Central memory CD8-positive, alpha-beta T cell (primary cell): ENCODE measurements at regions not wholly inside any gene's neighbourhood (a gene's known extent, or its start where the extent isn't known, plus 50 kb on each side); places are given as distances from the start of the nearest gene placed in this dataset.

Experiments used
- ATAC-seq: fragments of 150-1000 bp; cut with Tn5 transposase; replicated peaks from 2 replicates; pipeline ENCODE4 v1.10.0; 2022; ENCODE audit warnings: mild to moderate bottlenecking, moderate FRiP score, moderate number of reproducible peaks; ENCODE audit not compliant: poor library complexity, severe bottlenecking; ENCODE audit errors: extremely low read depth
- DNase-seq, 2 donors: peaks; one replicate each; pipeline ENCODE4 v3.0.0; 2021; ENCODE audit warnings: low spot score in 2 of 2
- H3K27ac Mint-ChIP-seq: one replicate; pipeline ENCODE4 v1.8.0; 2022; ENCODE audit warnings: low read depth, mild to moderate bottlenecking, moderate library complexity, mixed read lengths
- H3K27me3 Mint-ChIP-seq: one replicate; pipeline ENCODE4 v1.8.0; 2022; ENCODE audit warnings: mixed read lengths
- H3K36me3 Mint-ChIP-seq: one replicate; pipeline ENCODE4 v1.8.0; 2022; ENCODE audit warnings: mild to moderate bottlenecking, moderate library complexity, mixed read lengths; ENCODE audit not compliant: insufficient read depth
- H3K4me1 Mint-ChIP-seq: one replicate; pipeline ENCODE4 v1.8.0; 2022; ENCODE audit warnings: mixed read lengths
- H3K4me3 Mint-ChIP-seq: one replicate; pipeline ENCODE4 v1.8.0; 2022; ENCODE audit warnings: mild to moderate bottlenecking, moderate library complexity, mixed read lengths
- H3K9me3 Mint-ChIP-seq: one replicate; pipeline ENCODE4 v1.8.0; 2022; ENCODE audit warnings: mixed read lengths

GRCh38 chr14:83441801-83442200 lies 1908.1 kb upstream of the SEL1L start:
- Mint-ChIP-seq H3K4me1 (no peaks in the 10 kb centered on the region), H3K36me3 (no peaks in the 10 kb centered on the region), H3K27me3 (no peaks in the 10 kb centered on the region), H3K9me3 (peaks cover 23% of the 10 kb centered on the region), H3K27ac (no peak overlapping the region), H3K4me3 (no peak overlapping the region)
- ATAC-seq (no peak), DNase-seq (no peak)

GRCh38 chr14:83455561-83455960 lies 1921.9 kb upstream of the SEL1L start:
- no peaks in the 10 kb centered on the region for H3K27me3 Mint-ChIP-seq
- no peak for DNase-seq
- no peak for ATAC-seq
- peaks cover 16% of the 10 kb centered on the region for H3K9me3 Mint-ChIP-seq
- H3K27ac Mint-ChIP-seq, result no peak overlapping the region
- no peaks in the 10 kb centered on the region for H3K36me3 Mint-ChIP-seq
- H3K4me1 Mint-ChIP-seq, result no peaks in the 10 kb centered on the region
- no peak overlapping the region for H3K4me3 Mint-ChIP-seq

DNA sequence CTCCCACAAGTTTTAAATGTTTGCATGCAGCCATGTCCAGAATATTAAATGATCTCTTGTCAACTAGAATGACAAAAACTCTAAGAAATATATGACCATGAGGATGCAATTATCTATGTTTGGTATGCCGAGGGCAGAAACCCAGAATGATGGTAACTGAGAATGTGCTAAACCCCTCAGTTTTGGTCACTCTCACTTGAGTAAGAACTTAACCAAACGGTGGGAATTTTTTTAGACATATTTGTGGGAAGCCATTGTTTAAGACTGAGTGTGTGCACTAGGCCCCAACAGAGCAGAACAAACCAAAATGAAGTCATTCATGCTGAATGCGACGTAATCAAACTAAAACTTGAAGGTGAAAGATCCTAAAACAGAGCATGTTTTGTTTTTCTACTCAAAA lies 1927.9 kb upstream of the SEL1L start:
- Mint-ChIP-seq H3K27ac (no peak overlapping the region), H3K4me1 (no peaks in the 10 kb centered on the region), H3K4me3 (no peak overlapping the region), H3K27me3 (no peaks in the 10 kb centered on the region), H3K36me3 (no peaks in the 10 kb centered on the region), H3K9me3 (peaks cover 34% of the 10 kb centered on the region)
- no peak for DNase-seq
- no peak for ATAC-seq

- no peaks in the 10 kb centered on the region for H3K4me1 Mint-ChIP-seq
- peaks cover 34% of the 10 kb centered on the region for H3K9me3 Mint-ChIP-seq
- H3K27ac Mint-ChIP-seq, result no peak overlapping the region
- no peaks in the 10 kb centered on the region for H3K27me3 Mint-ChIP-seq
- ATAC-seq (no peak), DNase-seq (no peak)
- H3K4me3 Mint-ChIP-seq, result no peak overlapping the region
- no peaks in the 10 kb centered on the region for H3K36me3 Mint-ChIP-seq
Observed at GRCh38 chr14:83462759-83463158, 1929.1 kb upstream of the SEL1L start.

GRCh38 chr14:83463500-83464098 lies 1929.9 kb upstream of the SEL1L start:
- ATAC-seq, result no peak

GRCh38 chr14:83467811-83468210 lies 1934.2 kb upstream of the SEL1L start:
- ATAC-seq (no peak), DNase-seq (no peak)
- H3K4me1 Mint-ChIP-seq, result no peaks in the 10 kb centered on the region

More at GRCh38 chr14:83463500-83464098, 1929.9 kb upstream of the SEL1L start:
- Mint-ChIP-seq H3K36me3 (no peaks in the 10 kb centered on the region), H3K4me1 (no peaks in the 10 kb centered on the region), H3K27ac (no peak overlapping the region), H3K27me3 (no peaks in the 10 kb centered on the region), H3K4me3 (no peak overlapping the region), H3K9me3 (peaks cover 34% of the 10 kb centered on the region)
- no peak for DNase-seq

GRCh38 chr14:83470466-83470865 lies 1936.8 kb upstream of the SEL1L start:
- H3K27ac Mint-ChIP-seq, result no peak overlapping the region
- no peaks in the 10 kb centered on the region for H3K4me1 Mint-ChIP-seq
- no peak overlapping the region for H3K4me3 Mint-ChIP-seq
- no peaks in the 10 kb centered on the region for H3K27me3 Mint-ChIP-seq
- DNase-seq, result no peak
- peaks cover 22% of the 10 kb centered on the region for H3K9me3 Mint-ChIP-seq
- H3K36me3 Mint-ChIP-seq, result no peaks in the 10 kb centered on the region
- ATAC-seq, result no peak

More at GRCh38 chr14:83467811-83468210, 1934.2 kb upstream of the SEL1L start:
- no peaks in the 10 kb centered on the region for H3K36me3 Mint-ChIP-seq
- peaks cover 33% of the 10 kb centered on the region for H3K9me3 Mint-ChIP-seq
- no peaks in the 10 kb centered on the region for H3K27me3 Mint-ChIP-seq
- H3K27ac Mint-ChIP-seq, result no peak overlapping the region
- no peak overlapping the region for H3K4me3 Mint-ChIP-seq

- peaks cover 16% of the 10 kb centered on the region for H3K9me3 Mint-ChIP-seq
- ATAC-seq (no peak), DNase-seq (no peak)
- H3K36me3 Mint-ChIP-seq, result no peaks in the 10 kb centered on the region
- no peaks in the 10 kb centered on the region for H3K27me3 Mint-ChIP-seq
- no peaks in the 10 kb centered on the region for H3K4me1 Mint-ChIP-seq
- H3K27ac Mint-ChIP-seq, result no peak overlapping the region
- H3K4me3 Mint-ChIP-seq, result no peak overlapping the region
Observed at GRCh38 chr14:83470959-83471695, 1937.5 kb upstream of the SEL1L start.

GRCh38 chr14:83473416-83474235 lies 1940.0 kb upstream of the SEL1L start:
- ATAC-seq, result no peak
- Mint-ChIP-seq H3K27me3 (no peaks in the 10 kb centered on the region), H3K27ac (no peak overlapping the region)

GRCh38 chr14:83478741-83479140 lies 1945.1 kb upstream of the SEL1L start:
- DNase-seq (no peak), ATAC-seq (no peak)
- H3K36me3 Mint-ChIP-seq, result peaks cover 2% of the 10 kb centered on the region
- H3K9me3 Mint-ChIP-seq, result peaks cover 19% of the 10 kb centered on the region
- no peak overlapping the region for H3K4me3 Mint-ChIP-seq
- H3K27ac Mint-ChIP-seq, result no peak overlapping the region
- no peaks in the 10 kb centered on the region for H3K27me3 Mint-ChIP-seq
- no peaks in the 10 kb centered on the region for H3K4me1 Mint-ChIP-seq

More at GRCh38 chr14:83473416-83474235, 1940.0 kb upstream of the SEL1L start:
- no peak overlapping the region for H3K4me3 Mint-ChIP-seq
- no peaks in the 10 kb centered on the region for H3K4me1 Mint-ChIP-seq
- H3K9me3 Mint-ChIP-seq, result peaks cover 15% of the 10 kb centered on the region
- H3K36me3 Mint-ChIP-seq, result no peaks in the 10 kb centered on the region
- no peak for DNase-seq

DNA sequence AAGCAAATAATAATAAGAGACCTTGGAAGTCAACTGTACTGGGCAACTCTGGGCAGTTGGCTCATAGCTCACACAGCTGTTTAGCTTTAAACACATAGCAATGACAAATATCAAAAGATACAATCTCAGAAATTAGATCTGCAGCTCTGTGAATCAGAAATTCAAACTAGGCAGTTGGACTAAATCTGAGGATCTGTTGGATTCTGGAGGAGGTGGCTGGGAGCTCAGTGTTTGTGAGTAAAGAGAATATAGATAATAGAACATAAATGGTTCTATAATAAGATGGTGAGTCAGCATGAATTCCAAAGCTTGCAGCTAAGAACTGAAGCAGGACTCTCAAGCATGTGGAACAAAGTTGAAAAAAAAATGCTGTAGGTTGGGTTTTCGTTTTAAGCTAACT lies 1949.4 kb upstream of the SEL1L start:
- Mint-ChIP-seq H3K27me3 (no peaks in the 10 kb centered on the region), H3K4me3 (no peak overlapping the region), H3K4me1 (no peaks in the 10 kb centered on the region), H3K9me3 (peaks cover 31% of the 10 kb centered on the region), H3K27ac (no peak overlapping the region), H3K36me3 (peaks cover 2% of the 10 kb centered on the region)
- no peak for ATAC-seq
- DNase-seq, result no peak

DNA sequence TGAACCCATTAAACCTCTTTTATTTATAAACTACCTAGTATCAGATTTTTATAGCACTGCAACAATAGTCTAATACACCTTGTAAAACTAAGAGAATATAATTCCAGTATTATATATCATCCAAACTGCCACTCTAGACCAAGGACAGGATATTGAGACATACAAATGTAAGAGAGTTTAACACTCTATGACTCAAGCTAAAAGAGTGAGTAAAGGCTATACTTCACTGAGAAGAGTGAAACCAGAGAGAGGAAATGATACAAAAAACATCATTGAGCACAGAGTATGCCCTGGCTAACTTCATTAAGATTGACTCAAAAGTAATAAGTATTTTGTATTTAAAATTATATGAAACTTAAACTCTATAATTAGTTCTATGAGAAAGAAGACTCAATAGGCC lies 1951.9 kb upstream of the SEL1L start:
- H3K27me3 Mint-ChIP-seq, result no peaks in the 10 kb centered on the region
- ATAC-seq (no peak), DNase-seq (no peak)
- H3K27ac Mint-ChIP-seq, result no peak overlapping the region
- H3K36me3 Mint-ChIP-seq, result peaks cover 2% of the 10 kb centered on the region
- H3K9me3 Mint-ChIP-seq, result peaks cover 31% of the 10 kb centered on the region
- no peaks in the 10 kb centered on the region for H3K4me1 Mint-ChIP-seq
- no peak overlapping the region for H3K4me3 Mint-ChIP-seq
